ACHN (cell line): ENCODE measurements at regions not wholly inside any gene's neighbourhood (a gene's known extent, or its start where the extent isn't known, plus 50 kb on each side); places are given as distances from the start of the nearest gene placed in this dataset.
A peak's percentile ranks its signal among the peaks of the same experiment; 100 is the strongest.
"Not testable (repeated sequence)": the region's sequence is repeated elsewhere in the genome, so short reads cannot be mapped to it uniquely, and the experiment has no call there.

Source experiments
- DNase-seq: peaks from one replicate; pipeline ENCODE4 v3.0.0-alpha.2; 2015
- in situ Hi-C: cut with HindIII; loops from 2 replicates; pipeline ENCODE4 v1.10.0; 2017; ENCODE audit warnings: low sequenced_read_pairs, low pct_ligation_motif_present, low pct_unique_long_range_greater_than_20kb

DNA sequence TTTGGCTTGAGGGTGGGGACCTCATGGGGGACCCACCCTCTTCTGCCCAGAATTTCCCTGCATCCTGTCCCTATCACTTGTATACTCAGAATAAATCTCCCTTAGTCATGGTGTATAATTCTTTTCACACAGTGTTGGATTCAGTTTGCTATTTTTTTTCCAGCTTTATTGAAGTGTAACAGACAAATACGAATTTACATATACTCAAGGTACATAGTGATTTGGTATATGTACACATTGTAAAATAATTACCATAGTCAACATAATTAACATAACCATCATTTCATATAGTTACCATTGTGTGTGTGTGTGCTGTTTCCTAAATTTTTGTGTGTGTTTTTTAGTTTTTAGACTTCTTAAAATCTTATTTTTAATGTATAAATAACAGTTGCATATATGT is 269.9 kb downstream of the CNTNAP3 start:
- in situ Hi-C loops, DNase-seq: not testable (repeated sequence)

DNA sequence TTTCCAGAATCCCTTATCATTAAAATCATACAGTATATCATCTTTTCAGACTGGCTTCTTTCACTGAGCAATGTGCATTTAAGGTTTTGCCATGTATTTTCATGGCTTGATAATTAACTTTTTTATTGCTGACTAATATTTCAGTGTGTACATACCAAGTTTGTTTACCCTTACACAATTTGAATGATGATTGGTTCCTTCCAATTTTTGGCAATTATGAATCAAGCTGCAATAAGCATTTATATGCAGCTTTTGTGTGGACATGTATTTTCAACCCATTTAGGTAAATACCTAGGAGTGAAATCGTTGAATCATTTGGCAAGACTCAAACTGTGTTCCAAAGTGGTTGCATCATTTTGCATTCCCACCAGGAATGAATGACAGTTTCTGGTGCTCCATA is 272.8 kb downstream of the CNTNAP3 start:
- in situ Hi-C loops, DNase-seq: not testable (repeated sequence)

DNA sequence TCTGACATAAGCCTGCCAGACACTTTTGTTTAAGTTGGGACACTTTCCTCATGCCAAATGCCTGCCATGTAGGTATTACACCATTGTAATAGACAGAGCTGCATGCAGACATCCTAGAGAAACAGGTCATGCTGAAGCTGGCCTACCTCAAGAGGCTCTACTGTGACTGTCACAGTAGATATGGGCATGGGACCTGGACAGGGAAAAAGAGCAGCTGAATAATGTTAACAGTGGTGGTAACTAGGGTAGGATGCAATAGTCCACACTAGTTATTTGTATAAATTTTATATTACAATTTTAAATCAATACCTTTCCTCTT is 273.2 kb downstream of the CNTNAP3 start:
- in situ Hi-C loops, DNase-seq: not testable (repeated sequence)

DNA sequence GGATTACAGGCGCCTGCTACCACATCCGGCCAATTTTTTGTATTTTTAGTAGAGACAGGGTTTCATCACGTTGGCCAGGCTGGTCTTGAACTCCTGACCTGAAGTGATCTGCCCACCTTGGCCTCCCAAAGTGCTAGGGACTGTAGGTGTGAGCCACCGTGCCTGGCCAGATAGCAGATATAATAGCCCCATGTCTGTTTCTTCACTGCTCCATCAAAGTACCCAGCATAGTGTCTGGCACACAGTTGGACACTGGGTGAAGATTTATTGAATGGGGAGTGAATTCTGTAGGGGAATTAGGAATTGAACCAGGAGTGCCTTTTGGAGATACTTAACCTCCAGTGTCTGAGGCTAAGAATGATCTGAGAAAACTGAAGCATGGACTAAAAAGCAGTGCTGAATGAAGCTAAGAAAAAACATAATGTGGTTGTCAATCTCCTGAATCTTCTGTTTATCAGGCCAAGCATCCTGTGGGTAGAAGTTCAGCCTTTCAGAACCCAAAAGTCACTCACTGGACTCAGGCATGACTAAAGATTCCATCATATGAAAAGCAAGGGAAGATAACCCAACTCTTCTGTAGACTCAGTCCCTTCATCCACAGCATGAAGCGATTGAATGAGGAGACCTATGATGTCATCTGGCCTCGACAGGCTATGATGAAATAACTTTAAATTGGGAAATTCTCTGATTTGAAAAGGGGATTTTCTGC is 273.7 kb downstream of the CNTNAP3 start:
- in situ Hi-C loops, result not testable (repeated sequence)

DNA sequence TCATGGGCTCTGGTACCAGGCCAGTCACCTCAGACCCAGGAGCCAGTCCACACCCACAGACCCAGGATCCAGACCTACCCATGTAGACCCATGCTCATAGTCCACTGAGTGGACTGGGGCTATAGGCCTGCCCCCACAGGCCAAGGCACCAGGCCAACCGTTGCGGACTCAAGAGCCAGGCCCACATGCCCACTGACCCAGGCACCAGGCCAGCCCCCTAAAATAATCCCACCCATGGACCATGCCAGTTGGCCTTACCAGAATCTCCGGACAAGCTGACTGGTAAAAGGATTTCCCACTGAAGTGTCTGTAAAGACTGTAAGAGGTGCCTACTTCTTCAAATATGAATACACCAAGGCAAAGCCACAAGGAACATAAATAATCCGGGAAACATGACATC is 278.2 kb downstream of the CNTNAP3 start:
- DNase-seq, in situ Hi-C loops: not testable (repeated sequence)

More for the DNA sequence above, 273.7 kb downstream of the CNTNAP3 start:
- not testable (repeated sequence) for DNase-seq

DNA sequence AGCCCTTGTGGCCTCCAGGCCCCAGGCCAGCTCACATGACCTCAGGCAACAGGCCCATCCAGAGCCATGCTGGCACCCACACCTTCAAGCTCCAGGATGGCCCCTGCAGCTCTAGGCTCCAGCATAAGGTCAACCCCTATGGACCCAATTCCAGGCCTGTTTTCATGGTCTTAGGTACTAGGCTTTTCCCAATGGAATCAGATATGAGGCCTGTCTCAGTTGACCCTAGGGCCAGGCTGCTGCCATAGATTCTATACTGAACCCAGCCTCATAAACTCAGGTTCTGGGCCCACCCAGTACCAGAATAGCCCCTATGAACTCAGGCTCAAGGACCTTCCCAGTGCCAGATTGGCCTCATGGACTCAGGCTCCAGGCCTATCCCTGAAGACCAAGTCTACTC is 278.6 kb downstream of the CNTNAP3 start:
- DNase-seq, in situ Hi-C loops: not testable (repeated sequence)

DNA sequence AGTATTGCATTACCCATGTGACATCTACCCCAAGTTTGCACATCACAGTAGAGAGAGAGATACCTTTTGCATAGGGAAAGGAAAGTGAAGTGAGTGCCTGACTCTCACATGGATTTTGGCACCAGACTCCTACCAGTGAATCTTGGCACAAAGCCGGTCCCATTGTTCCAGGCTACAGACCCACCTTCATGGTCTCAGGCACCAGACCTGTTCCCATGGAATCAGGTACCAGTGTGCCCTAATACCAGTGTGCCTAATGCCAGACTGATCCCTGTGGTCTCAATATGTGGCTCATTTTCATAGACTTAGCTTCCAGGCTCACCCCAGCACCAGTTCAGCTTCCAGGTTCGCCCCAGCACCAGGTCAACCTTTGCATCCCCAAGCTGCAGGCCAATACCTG is 279.1 kb downstream of the CNTNAP3 start:
- in situ Hi-C loops, DNase-seq: not testable (repeated sequence)

DNA sequence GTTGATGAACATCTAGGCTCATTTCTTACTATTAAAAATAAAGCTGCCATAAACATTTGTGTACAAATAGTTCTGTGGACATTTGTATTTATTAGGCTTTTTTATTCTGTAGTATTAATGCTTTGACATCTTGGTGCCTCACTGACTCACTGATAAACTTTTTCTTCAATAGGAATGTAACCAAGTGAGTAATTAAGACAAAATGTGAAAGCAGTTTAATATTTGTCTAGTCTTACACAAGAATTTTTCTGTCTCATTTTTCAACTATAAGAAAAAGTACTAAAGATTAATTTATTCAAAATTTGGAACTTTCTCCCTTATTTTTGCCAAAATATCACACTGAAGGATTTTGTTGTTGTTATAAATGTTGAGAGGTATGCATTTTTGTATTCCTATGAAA is 282.2 kb downstream of the CNTNAP3 start:
- in situ Hi-C loops, result not testable (repeated sequence)
- DNase-seq, result peak; percentile 28

DNA sequence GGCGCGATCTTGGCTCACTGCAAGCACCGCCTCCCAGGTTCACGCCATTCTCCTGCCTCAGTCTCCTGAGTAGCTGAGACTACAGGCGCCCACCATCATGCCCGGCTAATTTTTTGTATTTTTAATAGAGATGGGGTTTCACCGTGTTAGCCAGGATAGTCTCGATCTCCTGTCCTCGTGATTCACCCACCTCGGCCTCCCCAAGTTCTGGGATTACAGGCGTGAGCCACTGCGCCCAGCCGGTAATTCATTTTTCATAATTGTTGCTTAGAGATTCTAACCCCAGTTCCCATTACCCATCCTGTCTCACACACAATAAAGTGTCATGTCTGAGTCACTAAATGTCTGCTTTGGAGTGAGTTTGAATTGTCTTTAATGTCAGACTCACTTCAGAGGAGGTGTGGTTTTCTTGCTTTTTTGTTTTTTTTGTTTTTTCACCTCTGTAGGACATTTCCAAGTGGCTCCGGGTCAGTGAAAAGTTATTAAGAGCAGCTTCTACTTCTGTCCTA is 281.2 kb upstream of the FAM240B start:
- in situ Hi-C loops, DNase-seq: not testable (repeated sequence)

DNA sequence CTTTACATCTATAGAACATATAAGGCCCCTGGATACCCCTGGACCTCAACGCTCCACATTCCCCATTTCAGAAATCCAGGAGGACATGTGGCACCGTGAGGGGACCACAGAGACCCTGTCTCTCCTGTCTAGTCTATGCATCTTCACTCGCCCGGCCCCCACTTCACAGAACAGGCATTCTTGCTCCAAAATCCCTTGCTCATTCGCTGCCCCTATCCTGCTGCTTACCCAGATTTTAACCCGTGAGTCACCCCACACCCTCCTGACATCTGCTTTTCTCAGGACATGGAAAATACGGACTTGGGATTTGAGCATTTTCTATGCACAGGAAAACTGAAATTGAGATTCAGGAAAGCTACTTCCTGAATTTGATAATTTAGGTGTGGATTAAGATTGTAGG is 279.3 kb upstream of the FAM240B start:
- DNase-seq, in situ Hi-C loops: not testable (repeated sequence)

DNA sequence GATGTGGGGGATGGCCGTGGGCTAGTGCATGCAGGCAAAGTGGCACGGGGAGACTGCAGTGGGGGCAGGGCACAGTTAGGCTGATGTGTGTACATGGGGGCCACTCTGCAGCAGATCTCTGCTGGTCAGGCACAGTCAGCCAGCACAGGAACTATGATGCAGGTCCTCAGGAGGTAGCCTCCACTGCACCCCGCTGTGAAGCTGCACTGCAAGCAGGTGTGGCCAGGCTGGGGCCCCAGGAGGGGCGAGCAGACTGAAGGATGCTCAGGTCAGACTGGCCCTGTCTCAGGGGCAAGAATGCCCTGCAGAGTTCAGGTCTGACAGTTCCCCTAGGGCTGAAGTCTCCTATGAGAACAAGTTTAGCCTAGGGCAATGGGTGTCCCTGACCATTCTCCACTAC is 273.8 kb upstream of the FAM240B start:
- DNase-seq, in situ Hi-C loops: not testable (repeated sequence)

DNA sequence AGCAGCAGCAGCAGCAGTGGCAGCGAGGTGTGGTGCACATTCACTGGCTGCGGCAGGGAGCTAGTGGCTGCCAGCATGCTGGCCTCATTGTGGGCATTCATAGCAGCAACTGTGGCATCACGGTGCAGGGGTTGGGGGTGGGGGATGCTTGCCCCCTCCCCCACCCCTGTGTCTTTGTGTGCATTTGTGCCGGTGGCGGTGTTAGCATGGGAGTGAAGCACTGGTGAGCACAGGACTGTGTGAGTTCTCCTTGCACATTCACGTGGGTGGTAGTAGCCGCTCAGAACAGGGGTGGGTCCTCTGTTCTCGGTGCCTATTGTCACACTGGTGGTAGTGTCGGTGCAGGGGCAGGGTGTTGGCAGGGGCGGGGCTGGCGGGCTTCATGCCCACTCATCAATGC is 273.2 kb upstream of the FAM240B start:
- in situ Hi-C loops, result not testable (repeated sequence)

DNA sequence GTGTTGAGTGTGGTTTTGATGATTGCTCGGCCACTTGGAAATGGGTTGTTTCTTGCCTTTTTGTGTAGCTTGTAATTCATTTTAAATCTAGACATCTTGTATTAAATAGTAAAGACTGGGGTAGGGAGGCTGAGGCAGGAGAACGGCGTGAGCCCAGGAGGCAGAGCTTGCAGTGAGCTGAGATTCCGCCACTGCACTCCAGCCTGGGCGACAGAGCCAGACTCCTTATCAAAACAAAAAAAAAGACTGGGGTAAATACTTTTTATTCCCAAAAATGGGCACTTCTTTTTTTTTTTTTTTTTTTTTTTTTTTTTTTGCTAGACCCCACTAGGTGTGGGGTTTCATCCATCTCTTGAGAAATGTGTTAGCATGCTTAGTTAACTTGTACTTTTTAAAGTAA is 258.8 kb upstream of the FAM240B start:
- in situ Hi-C loops, DNase-seq: not testable (repeated sequence)

More for the DNA sequence above, 273.2 kb upstream of the FAM240B start:
- DNase-seq, result not testable (repeated sequence)

DNA sequence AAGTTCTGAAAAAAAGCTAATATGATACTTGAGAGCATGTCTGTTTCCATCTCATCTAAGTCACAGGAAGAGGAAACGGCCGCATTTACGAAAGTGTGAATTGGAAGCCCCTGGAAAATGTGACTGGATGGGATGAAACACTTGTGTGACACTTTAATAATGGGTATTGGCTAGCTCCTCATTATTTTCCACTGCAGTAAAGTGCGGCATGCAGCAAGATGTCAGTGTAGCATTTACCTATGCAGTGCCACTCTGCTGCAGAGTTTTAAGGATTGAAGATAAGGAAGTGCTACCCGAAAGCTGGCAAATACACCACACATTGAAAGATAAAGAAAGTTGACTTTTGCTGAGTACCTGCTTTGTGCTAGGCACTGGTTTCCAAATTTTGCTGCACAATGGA is 249.5 kb upstream of the FAM240B start:
- DNase-seq, in situ Hi-C loops: not testable (repeated sequence)

DNA sequence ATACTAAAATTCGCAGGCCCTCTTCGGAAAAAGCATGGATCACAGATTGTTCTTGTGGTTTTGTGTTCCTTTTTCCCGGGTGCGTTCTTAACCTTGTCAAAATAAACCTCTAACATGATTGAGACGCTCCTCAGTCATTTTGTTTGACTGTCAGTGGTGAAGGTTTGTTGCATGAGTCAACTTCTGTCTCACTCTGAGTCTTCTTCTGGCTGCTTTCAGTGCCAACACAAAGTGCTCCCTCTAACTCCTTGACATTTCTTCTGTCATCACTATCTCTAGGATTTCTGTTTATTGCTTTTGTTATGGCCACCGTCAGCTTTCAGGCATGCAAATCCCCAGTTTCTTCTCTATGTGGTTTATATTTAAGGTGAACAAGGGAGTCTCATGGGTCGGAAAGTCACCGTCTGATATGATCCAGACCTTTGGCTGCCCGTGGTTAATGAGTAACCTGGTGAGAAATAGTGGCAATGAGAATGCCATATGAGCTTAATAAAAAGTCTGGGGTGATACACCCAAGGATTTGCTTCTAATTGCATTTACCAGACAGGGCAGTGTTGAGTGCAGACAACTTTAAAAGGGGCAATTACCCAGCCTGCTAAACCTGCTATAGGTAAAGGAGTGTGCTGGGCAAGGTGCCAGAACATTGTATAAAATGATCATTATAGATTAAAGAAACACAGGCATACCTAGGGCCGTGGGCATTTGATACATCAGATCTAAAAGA is 248.9 kb upstream of the FAM240B start:
- in situ Hi-C loops, result not testable (repeated sequence)

DNA sequence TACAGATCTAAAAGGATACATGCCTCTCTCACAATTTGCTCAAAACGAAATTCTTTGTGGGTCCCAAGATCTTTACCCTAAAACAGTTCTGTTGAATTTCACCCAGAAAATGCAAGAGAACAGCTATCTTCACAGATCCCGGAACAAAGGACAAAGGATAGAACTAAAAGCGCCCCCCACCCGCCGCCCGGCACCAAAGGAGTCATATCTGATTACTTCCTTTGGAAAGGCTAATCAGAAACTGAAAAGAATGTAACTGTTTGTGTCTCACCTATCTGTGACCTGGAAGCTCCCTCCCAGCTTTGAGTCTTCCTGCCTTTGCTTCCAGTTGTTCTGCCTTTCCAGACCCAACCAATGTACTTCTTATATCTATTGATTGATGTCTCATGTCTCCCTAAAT is 247.9 kb upstream of the FAM240B start:
- in situ Hi-C loops, DNase-seq: not testable (repeated sequence)

More for the DNA sequence above, 248.9 kb upstream of the FAM240B start:
- not testable (repeated sequence) for DNase-seq

DNA sequence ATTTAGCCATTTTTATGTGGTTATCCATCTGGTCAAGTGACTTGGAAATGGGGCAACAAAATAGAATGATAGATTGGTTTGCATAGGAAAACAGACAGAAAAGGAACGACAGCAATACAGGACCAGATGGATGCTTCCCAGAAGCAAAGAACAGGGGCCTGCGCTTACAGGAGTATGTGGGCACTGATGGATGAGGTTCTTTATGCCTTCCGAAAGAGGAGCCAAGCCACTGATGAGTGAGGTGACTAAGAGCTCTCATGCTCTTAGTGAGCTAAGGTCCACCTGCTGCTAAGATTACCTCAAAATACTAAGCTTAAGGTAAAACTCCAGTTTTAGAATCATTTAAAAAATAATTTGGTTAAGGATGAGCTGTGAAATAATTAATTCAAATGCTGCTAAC is 247.4 kb upstream of the FAM240B start:
- in situ Hi-C loops, DNase-seq: not testable (repeated sequence)

DNA sequence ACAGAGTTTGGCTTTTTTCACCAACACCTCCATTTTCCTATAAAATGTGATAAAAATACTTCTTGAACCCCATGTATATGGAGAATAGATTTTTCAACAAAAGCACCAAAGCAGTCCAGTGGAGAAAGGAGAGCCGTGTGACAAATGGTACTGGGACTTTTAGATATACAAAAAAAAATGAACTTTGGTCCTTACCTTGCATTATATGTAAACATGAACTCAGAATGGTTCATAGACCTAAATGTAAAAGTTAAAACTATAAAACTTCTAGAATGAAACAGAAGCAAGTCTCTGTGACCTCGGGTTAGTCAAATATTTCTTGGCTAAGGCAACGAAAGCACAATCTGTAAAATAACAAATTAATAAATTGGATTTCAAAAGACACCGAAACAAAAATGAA is 239.9 kb upstream of the FAM240B start:
- in situ Hi-C loops, DNase-seq: not testable (repeated sequence)

DNA sequence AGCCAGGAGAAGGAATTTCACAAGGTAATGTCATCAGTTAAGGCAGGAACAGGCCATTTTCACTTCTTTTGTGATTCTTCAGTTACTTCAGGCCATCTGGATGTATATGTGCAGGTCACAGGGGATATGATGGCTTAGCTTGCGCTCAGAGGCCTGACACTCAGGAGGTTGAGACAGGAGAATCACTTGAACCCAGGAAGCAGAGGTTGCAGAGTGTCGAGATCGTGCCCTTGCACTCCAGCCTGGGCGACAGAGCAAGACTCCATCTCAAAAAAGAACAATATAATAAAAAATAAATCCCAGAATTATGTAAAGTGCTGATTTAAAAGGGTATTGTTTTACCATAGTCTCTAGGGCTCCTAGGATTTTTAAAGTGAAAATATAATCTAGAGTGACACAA is 235.9 kb upstream of the FAM240B start:
- DNase-seq, in situ Hi-C loops: not testable (repeated sequence)
